ENCODE measurements at regions not wholly inside any gene's neighbourhood (a gene's known extent, or its start where the extent isn't known, plus 50 kb on each side); places are given as distances from the start of the nearest gene placed in this dataset.

DNA sequence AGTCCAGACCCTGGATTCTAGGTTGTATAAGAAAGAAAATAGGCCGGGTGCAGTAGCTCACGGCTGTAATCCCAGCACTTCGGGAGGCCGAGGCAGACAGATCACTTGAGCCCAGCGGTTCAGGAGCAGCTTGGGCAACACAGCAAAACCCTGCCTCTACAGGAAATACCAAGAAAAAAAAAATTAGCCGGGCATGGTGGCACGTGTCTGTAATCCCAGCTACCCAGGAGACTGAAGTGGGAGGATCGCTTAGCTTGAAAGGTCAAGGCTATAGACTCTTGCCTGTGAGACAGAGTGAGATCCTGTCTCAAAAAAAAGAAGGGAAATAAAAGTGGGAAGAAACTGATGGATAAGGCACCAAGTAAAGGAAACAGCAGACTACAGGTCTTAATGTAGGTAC lies 287.9 kb upstream of the KLF14 start:
- no peak for FAIRE-seq
- Histone ChIP-seq H3K27me3 (ENCODE audit: control insufficient read depth, insufficient read depth, low read length) (no peaks in the 10 kb centered on the region), H3K36me3 (ENCODE audit: control insufficient read depth, insufficient read depth, low read length) (no peaks in the 10 kb centered on the region), H3K4me3 (ENCODE audit: low read depth, low read length) (no peak overlapping the region)
- peak; percentile 52 for DNase-seq (ENCODE audit: low read depth)
- TF ChIP-seq, protein P1, sequence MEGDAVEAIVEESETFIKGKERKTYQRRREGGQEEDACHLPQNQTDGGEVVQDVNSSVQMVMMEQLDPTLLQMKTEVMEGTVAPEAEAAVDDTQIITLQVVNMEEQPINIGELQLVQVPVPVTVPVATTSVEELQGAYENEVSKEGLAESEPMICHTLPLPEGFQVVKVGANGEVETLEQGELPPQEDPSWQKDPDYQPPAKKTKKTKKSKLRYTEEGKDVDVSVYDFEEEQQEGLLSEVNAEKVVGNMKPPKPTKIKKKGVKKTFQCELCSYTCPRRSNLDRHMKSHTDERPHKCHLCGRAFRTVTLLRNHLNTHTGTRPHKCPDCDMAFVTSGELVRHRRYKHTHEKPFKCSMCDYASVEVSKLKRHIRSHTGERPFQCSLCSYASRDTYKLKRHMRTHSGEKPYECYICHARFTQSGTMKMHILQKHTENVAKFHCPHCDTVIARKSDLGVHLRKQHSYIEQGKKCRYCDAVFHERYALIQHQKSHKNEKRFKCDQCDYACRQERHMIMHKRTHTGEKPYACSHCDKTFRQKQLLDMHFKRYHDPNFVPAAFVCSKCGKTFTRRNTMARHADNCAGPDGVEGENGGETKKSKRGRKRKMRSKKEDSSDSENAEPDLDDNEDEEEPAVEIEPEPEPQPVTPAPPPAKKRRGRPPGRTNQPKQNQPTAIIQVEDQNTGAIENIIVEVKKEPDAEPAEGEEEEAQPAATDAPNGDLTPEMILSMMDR (IDR thresholded peaks at IDR 0.05; ENCODE audit: insufficient read depth, low read length, severe bottlenecking) = no peak

DNA sequence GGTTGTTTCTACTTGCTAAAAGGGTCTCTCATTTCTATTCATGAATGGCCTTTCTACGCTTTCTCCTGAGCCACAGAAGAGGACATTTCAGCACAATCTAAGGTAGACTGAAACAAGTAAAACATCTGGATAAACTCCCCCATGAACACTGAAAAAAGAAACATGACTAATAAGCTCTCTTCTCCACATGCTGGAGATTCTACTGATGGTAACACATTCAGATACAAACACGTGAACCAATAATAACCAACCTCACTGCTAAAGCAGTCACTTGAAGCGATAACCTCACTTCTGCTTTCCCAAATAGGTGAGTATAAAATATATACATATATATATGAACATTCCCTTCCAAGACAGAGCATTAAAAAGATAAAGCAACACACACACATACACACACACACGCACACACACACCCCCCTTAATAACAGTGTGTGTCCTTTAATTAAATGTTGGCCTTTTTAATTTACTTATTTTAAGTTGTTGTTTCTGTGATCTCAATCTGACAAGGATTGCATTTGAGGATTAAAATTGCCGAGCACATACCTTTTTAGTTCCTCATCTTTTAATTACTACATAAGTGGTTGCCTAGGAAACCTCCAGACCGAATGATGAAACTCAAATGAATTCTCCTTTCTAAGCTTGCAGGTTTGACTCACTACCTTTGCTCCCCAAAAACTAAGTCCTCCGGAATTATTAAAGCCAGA lies 292.4 kb upstream of the KLF14 start:
- Histone ChIP-seq H3K36me3 (ENCODE audit: control insufficient read depth, insufficient read depth, low read length) (no peaks in the 10 kb centered on the region), H3K27me3 (ENCODE audit: control insufficient read depth, insufficient read depth, low read length) (no peaks in the 10 kb centered on the region), H3K4me3 (ENCODE audit: low read depth, low read length) (no peak overlapping the region)
- FAIRE-seq = no peak
- peak; percentile 89 for DNase-seq (ENCODE audit: low read depth)
- TF ChIP-seq, protein P1 (IDR thresholded peaks at IDR 0.05; ENCODE audit: insufficient read depth, low read length, severe bottlenecking) = no peak

DNA sequence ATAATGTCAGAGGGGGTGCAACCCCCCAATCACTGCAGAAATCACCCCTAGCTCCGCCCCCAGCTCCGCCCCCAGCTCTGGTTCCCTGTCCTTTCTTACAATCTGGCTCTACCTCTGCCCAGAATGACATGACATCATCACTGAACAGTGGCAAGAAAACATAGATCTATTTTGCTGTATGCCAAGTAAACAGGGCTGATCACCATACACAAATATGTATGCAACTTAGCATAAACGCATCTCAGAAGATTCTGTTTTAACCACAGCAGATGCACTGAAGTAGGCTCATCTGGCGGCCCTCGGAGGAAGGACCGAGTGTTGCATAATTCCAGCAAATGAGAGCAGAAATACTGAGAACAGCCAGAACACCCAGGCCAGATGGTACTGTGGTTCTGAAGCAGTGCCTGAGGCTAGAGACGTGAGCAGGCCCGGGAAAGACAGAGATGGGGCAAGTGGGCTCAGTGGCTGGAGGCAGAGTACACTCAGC lies 293.3 kb upstream of the KLF14 start:
- FAIRE-seq (no peak), DNase-seq (ENCODE audit: low read depth) (peak; percentile 29)
- H3K27me3 ChIP-seq (ENCODE audit: control insufficient read depth, insufficient read depth, low read length) = no peaks in the 10 kb centered on the region
- no peaks in the 10 kb centered on the region for H3K36me3 ChIP-seq (ENCODE audit: control insufficient read depth, insufficient read depth, low read length)
- H3K4me3 ChIP-seq (ENCODE audit: low read depth, low read length) = no peak overlapping the region
- TF ChIP-seq, protein P1 (IDR thresholded peaks at IDR 0.05; ENCODE audit: insufficient read depth, low read length, severe bottlenecking) = no peak

DNA sequence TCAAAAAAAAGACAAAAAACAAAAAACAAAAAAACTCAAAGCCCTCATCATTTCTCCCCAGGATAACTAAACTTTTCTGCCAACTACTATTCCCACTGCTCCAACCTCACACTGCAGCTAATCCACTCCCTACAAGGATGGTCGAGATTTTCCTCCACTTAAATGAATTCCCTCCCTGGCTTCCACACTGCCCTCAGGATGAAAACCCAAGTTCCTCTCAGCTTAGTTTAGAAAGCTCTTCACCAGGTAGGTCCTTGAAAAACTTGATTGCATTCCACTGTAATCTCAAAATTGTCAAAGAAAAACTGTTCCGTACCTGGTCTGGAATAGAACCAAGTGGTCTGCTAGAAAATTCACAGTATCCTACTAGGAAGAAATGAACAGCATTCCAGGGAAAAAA lies 294.3 kb upstream of the KLF14 start:
- FAIRE-seq = no peak
- TF ChIP-seq, protein P1 (IDR thresholded peaks at IDR 0.05; ENCODE audit: insufficient read depth, low read length, severe bottlenecking) = no peak

DNA sequence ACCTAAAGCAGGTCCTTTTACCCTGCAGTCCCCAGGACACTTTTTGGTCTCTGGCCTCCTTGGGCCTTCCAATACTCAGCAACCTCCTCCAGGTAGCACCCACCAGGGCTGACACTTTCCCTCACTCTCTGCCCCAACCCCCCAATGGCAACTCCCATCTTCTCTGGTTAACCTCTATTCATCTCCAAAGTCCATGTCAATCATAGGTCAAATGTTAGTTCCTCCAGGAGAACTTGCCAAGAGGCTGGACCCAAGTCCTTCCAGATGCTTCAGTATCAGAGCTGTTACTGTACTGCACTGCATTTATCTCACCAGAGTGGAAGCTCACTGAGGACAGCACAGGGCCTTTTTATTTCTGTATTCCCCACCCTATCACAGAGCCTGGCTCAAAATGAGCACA lies 295.0 kb upstream of the KLF14 start:
- H3K27me3 ChIP-seq (ENCODE audit: control insufficient read depth, insufficient read depth, low read length) = no peaks in the 10 kb centered on the region
- no peaks in the 10 kb centered on the region for H3K36me3 ChIP-seq (ENCODE audit: control insufficient read depth, insufficient read depth, low read length)
- DNase-seq (ENCODE audit: low read depth) (no peak), FAIRE-seq (no peak)
- no peak overlapping the region for H3K4me3 ChIP-seq (ENCODE audit: low read depth, low read length)
- TF ChIP-seq, protein P1 (IDR thresholded peaks at IDR 0.05; ENCODE audit: insufficient read depth, low read length, severe bottlenecking) = no peak

More for the DNA sequence above, 294.3 kb upstream of the KLF14 start:
- Histone ChIP-seq H3K27me3 (ENCODE audit: control insufficient read depth, insufficient read depth, low read length) (no peaks in the 10 kb centered on the region), H3K36me3 (ENCODE audit: control insufficient read depth, insufficient read depth, low read length) (no peaks in the 10 kb centered on the region), H3K4me3 (ENCODE audit: low read depth, low read length) (no peak overlapping the region)
- DNase-seq (ENCODE audit: low read depth) = no peak

Measured in bronchial epithelial cell (primary cell).